ENCODE measurements at regions not wholly inside any gene's neighbourhood (a gene's known extent, or its start where the extent isn't known, plus 50 kb on each side); places are given as distances from the start of the nearest gene placed in this dataset.

- no peak for TF ChIP-seq CTCF (conservative IDR thresholded peaks at IDR 0.05; ENCODE audit: low read length)
- no peak for TF ChIP-seq EZH2phosphoT487 (IDR thresholded peaks at IDR 0.05; ENCODE audit: borderline replicate concordance)
These were observed 265.7 kb downstream of the XXYLT1 start for GRCh38 chr3:195005251-195005620.

All from Loucy (cell line).